Coronary artery (tissue), 2 donors: ENCODE measurements at regions not wholly inside any gene's neighbourhood (a gene's known extent, or its start where the extent isn't known, plus 50 kb on each side); places are given as distances from the start of the nearest gene placed in this dataset.

Source experiments
- DNase-seq: peaks from one replicate; pipeline ENCODE4 v3.0.0-alpha.2; 2017; ENCODE audit warnings: low spot score
- H3K27ac ChIP-seq, 2 donors: fragments of 200-600 bp; sonication (generic); one replicate each; pipeline ENCODE4 v1.5.1; 2016 to 2019
- H3K4me3 ChIP-seq: fragments of 200-600 bp; sonication (generic); 2 replicates; pipeline ENCODE4 v1.5.1; 2016; ENCODE audit warnings: mild to moderate bottlenecking, moderate library complexity
- TF ChIP-seq, protein P1 (sequence below): fragments of 200-600 bp; sonication (generic); IDR thresholded peaks from one replicate; pipeline ENCODE4 v1.5.1; 2019; ENCODE audit warnings: antibody characterized with exemption

DNA sequence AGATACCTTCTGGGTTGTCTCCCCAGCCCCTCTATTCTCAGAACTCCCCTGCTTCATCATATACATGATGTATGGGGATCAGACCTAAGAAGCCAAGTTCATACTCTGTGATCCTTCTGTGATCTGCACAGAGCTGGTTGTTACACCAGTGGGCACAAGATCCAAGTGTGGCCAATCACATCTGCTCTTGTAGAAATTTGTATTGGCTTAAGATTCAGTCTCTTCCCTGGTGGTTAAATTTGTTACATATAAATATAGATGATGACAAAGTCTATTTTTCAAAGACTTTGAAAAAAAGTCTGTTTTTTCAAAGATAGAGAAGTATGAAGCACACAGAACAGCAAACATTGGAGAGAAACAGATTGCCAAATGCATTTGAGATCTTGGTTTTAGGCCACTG lies 135.8 kb upstream of the FGGY start:
- TF ChIP-seq, protein P1, sequence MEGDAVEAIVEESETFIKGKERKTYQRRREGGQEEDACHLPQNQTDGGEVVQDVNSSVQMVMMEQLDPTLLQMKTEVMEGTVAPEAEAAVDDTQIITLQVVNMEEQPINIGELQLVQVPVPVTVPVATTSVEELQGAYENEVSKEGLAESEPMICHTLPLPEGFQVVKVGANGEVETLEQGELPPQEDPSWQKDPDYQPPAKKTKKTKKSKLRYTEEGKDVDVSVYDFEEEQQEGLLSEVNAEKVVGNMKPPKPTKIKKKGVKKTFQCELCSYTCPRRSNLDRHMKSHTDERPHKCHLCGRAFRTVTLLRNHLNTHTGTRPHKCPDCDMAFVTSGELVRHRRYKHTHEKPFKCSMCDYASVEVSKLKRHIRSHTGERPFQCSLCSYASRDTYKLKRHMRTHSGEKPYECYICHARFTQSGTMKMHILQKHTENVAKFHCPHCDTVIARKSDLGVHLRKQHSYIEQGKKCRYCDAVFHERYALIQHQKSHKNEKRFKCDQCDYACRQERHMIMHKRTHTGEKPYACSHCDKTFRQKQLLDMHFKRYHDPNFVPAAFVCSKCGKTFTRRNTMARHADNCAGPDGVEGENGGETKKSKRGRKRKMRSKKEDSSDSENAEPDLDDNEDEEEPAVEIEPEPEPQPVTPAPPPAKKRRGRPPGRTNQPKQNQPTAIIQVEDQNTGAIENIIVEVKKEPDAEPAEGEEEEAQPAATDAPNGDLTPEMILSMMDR: no peak
- DNase-seq: no peak
- H3K4me3 ChIP-seq: no peak overlapping the region
- peak overlapping the region; percentile 63 to 76 for H3K27ac ChIP-seq

DNA sequence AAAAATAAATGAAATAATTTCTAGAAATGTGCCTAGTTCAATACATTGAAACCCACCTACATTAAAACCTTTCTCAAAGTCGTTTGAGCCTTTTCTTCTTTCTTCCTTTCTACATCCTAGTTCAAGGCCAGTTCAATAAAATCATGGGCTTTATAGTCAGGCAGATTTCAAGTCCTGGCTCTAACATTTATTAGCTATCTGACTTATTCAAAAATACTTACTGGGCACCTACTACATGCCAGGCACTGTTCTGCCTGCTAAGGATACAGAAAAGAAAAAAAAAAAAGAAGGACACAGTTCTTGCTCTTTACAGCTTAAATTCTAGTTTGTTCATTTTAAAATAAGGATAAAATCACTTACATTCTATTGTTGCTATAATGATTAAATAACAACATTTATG lies 134.2 kb upstream of the FGGY start:
- H3K27ac ChIP-seq: peak overlapping the region in 1 of 2 donors; percentile 63
- DNase-seq: no peak
- TF ChIP-seq, protein P1: no peak

DNA sequence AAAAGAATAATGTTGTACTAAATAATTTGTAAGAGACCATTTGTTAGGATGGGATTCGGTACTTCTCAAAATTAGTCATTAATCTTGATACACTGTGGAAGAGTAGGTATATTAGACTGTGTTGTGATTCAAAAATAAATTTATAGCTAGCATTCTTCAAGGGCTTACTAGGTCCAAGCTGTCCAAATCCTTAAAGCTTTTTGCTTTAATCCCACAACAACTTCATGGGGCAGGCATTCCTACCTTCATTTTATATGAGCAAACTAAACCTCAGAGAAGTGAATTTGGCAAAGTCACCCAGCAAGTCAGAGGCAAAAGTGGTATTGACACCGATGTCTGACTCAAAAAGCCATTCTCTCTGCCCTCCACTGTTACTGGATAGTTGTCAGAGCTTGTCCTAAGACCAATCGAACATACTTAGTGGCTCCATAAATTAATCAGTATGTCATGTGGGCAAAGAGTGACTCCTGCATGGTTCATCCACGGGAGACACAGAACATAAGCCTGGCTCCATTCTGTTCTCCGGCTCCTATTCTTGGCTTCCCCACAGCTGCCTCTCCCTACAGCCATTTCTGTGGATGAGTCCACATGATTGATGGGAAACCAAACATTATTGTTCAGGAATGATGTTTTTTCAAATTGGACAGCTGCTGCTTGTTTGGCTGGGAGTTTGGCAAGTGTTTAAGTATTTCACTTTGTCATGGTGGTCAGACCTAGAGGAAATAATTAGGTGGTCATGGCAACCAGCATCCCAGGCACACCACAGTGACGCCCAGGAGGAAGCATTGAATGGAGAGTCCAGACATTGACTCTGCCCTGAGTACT lies 133.4 kb upstream of the FGGY start:
- Histone ChIP-seq H3K27ac (peak overlapping the region; percentile 33 to 63), H3K4me3 (no peak overlapping the region)
- TF ChIP-seq, protein P1: no peak
- DNase-seq: no peak

More for the DNA sequence above, 134.2 kb upstream of the FGGY start:
- H3K4me3 ChIP-seq: no peak overlapping the region

DNA sequence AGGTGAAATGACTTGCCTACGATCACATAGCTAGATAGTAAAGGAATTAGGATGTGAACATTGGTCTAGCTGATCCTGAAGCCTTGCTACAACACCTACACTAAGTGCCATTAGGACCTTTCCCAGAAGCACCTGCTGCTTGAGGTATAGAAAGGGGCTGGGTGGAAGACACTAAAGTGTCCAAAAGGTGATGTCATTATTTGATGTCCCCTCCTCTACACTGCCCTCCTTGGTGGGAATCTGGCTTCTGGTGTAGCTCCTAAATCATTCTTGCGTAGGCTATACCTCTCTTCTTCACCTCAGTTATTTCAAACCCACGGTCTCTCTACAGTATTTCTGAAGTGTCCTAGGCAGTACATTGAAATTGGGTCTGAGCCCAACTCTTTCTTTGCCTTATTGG lies 132.5 kb upstream of the FGGY start:
- no peak for DNase-seq
- TF ChIP-seq, protein P1: no peak
- H3K4me3 ChIP-seq: no peak overlapping the region

DNA sequence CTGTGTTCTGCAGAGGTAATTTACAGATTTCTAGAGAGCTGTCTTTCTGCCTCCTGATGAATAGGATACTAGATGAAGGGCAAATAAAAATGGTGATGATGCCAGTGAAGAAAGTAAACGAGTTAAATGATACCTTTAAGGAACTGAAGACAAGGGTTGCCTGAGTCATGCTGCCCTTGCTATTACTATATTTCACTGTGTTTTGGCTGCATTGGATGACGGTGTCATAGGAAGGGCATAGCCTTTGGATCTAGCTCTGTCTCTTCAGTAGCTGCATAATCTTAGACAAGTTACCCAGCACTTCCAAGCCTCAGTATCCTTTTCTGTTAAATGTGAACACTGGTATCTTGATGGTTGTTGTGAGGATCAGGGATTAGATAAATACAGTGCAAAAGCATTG lies 131.5 kb upstream of the FGGY start:
- no peak overlapping the region for H3K4me3 ChIP-seq
- H3K27ac ChIP-seq: no peak overlapping the region
- no peak for DNase-seq
- TF ChIP-seq, protein P1: no peak

More for the DNA sequence above, 132.5 kb upstream of the FGGY start:
- H3K27ac ChIP-seq: no peak overlapping the region

DNA sequence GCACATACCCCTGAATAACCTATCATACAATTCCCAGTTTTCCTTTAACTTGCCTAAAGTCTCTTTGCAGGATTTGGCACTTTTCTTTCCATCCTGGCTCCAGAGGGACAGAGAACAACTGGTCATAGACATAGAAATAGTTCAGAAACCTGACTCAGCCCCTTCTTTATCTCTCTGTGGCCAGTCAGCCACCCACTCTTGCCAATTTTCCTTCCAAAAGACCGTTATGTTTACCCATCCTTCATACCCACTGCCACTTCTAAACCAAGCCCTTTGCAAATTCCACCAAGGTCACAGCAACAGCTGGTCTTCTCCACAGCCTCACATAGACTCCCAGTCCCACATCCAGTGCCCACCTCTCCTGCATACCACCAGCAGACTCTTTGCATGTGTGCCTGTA lies 127.2 kb upstream of the FGGY start:
- Histone ChIP-seq H3K27ac (no peak overlapping the region), H3K4me3 (no peak overlapping the region)
- no peak for DNase-seq
- TF ChIP-seq, protein P1: no peak

DNA sequence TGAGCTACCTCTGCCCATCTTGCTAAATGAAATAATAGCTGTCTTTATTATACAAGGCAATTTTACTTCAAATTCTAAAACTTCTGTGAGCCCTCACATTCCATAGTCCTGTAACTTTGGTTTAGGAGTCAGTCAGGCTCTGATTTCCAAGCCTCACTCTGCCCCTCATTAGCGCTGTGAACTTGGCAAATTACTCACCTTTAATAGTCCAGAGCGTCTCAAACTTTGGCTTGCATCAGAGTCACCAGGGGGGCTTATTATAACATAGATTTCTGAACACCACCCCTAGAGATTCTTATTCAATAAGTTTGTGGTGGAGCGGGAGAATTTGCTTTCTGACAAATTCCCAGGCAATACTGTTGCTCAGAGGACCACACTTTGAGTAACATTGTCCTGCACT lies 126.2 kb upstream of the FGGY start:
- H3K27ac ChIP-seq: no peak overlapping the region

More for the DNA sequence above, 126.2 kb upstream of the FGGY start:
- TF ChIP-seq, protein P1: no peak
- H3K4me3 ChIP-seq: no peak overlapping the region
- DNase-seq: no peak
